ENCODE measurements at regions not wholly inside any gene's neighbourhood (a gene's known extent, or its start where the extent isn't known, plus 50 kb on each side); places are given as distances from the start of the nearest gene placed in this dataset.

DNA sequence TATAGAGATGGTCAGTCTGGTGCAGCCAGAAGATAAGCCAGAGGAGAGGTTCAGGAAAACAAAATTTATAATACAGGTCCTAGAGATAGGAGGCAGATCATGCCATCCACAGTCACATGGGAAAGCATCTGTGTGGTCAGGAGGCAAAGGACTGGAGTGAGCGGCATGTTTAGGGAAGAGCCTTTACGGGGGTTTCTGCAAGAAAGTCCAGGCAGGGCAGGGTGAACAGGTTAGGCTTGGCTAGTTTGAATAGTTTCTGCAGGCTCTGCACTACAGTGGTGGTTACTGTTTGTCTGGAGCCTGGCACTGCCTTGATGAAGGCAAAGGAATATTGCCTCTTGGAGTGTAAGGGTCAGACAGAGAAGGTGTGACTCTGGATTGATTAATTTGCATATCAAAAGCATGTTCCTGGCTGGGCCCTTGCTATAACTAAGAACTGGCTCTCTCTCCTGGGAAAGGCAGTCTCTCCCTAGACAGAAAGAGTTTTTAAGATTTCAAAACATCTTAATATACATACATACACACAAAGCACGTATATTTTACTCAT lies 1034.7 kb upstream of the CHAC2 start:
- Mint-ChIP-seq H3K27ac (no peak overlapping the region), H3K4me3 (no peak overlapping the region), H3K4me1 (ENCODE audit: low read depth) (no peaks in the 10 kb centered on the region), H3K36me3 (ENCODE audit: low read depth) (no peaks in the 10 kb centered on the region), H3K9me3 (peaks cover 11% of the 10 kb centered on the region), H3K27me3 (no peaks in the 10 kb centered on the region)
- no peak for DNase-seq

DNA sequence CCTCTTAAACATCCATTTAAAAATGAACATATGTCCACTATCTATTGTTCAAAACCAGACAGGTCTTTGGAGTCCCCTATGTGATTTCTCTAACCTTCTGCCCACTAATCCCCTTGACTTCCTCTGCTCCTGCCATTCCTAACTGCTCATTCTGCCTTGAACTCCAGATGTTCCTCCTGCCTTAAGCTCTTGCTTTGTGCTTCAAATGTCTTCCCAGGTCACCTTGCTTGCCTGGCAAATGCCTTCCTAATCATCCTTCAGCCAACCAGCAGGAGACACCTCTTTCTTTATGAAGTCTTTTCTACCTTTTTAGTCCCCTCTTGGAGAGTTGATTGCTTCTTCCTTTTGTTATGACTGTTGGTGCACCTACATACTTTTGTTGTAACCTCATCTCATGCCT lies 1043.0 kb upstream of the CHAC2 start:
- H3K9me3 Mint-ChIP-seq = peaks cover 25% of the 10 kb centered on the region
- no peak overlapping the region for H3K27ac Mint-ChIP-seq
- H3K36me3 Mint-ChIP-seq (ENCODE audit: low read depth) = no peaks in the 10 kb centered on the region
- no peaks in the 10 kb centered on the region for H3K27me3 Mint-ChIP-seq
- H3K4me3 Mint-ChIP-seq = no peak overlapping the region
- no peaks in the 10 kb centered on the region for H3K4me1 Mint-ChIP-seq (ENCODE audit: low read depth)
- no peak for DNase-seq

DNA sequence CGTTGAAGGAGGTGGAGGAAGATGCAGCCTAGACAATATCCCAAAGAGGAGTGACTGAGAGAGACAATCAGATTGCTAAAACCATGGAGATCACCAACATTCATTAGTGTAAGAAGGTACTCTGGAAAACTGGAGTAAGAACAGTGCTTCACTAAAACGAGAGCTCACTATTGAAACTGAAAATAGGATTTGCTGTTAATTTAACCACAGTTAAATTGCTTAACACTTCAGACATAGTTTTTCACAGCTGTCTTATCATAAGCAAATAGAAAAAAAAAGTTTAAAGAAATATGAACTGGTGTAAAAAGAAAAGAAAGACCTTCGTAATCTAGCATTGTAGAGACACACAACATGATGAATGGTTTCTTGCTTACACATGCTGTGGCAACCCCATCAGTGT lies 1049.8 kb upstream of the CHAC2 start:
- no peaks in the 10 kb centered on the region for H3K4me1 Mint-ChIP-seq (ENCODE audit: low read depth)
- H3K36me3 Mint-ChIP-seq (ENCODE audit: low read depth) = no peaks in the 10 kb centered on the region
- H3K27me3 Mint-ChIP-seq = no peaks in the 10 kb centered on the region
- peaks cover 11% of the 10 kb centered on the region for H3K9me3 Mint-ChIP-seq
- no peak for DNase-seq
- H3K4me3 Mint-ChIP-seq = no peak overlapping the region
- no peak overlapping the region for H3K27ac Mint-ChIP-seq

DNA sequence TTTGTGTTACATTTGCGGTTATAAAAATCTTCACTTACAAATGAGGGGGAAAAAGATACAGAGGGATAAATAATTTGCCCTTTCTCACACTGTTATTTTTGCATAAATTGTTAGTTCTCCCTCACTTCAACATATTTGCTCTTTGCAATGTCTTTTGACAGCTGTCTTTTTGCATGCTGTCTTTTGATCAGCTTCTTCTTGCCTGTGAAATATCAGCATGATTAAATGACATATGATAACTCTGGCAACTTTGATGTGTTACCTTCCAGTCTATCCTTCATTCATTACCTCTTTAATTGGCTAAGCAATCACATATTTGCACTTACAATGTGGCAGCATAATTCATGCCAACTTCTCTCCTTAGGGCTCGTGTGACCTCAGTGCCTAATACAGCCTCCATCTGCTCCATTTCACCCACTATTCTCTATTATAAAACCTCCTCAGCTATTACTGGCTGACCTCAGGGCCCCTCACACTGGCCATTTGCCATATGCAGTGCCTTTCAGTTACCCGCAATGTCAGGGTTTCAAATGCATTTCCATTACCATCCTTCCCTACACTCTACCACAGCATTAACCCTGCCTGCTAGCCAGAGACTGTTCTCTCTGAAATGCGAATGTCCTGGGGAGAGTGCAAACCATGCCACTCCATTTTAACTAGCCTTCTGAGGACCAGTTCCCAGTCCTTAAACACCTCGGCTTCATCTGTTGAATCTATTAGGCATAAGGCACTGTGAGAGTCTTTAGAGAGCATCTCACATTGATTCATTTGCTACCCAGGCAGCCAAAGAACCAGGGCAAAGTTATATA lies 1056.6 kb upstream of the CHAC2 start:
- Mint-ChIP-seq H3K36me3 (ENCODE audit: low read depth) (no peaks in the 10 kb centered on the region), H3K9me3 (peaks cover 5% of the 10 kb centered on the region), H3K27ac (no peak overlapping the region)

DNA sequence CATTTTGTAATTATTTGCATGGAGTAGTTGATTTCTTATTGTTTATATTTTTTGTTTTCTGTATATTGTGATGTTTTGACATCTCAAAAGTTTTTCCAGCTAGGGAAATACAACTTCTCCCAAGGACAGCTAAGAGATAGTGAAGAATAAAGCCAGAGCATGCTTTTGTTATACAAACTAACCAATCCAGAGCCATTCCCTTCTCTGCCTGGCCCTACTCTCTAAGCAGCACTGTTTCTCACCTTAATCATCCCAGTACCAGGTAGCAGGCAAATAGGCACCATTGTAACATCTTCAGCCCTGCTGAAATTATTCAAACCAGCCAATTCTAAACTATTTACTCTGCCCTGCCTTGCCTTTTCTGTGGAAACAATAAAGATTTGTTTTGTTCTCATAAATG lies 1063.4 kb upstream of the CHAC2 start:
- H3K27me3 Mint-ChIP-seq = no peaks in the 10 kb centered on the region
- no peak for DNase-seq
- H3K36me3 Mint-ChIP-seq (ENCODE audit: low read depth) = no peaks in the 10 kb centered on the region
- H3K9me3 Mint-ChIP-seq = peaks cover 3% of the 10 kb centered on the region
- H3K4me3 Mint-ChIP-seq = no peak overlapping the region
- no peaks in the 10 kb centered on the region for H3K4me1 Mint-ChIP-seq (ENCODE audit: low read depth)
- no peak overlapping the region for H3K27ac Mint-ChIP-seq

More for the DNA sequence above, 1056.6 kb upstream of the CHAC2 start:
- Mint-ChIP-seq H3K4me1 (ENCODE audit: low read depth) (no peaks in the 10 kb centered on the region), H3K27me3 (no peaks in the 10 kb centered on the region), H3K4me3 (no peak overlapping the region)
- no peak for DNase-seq

DNA sequence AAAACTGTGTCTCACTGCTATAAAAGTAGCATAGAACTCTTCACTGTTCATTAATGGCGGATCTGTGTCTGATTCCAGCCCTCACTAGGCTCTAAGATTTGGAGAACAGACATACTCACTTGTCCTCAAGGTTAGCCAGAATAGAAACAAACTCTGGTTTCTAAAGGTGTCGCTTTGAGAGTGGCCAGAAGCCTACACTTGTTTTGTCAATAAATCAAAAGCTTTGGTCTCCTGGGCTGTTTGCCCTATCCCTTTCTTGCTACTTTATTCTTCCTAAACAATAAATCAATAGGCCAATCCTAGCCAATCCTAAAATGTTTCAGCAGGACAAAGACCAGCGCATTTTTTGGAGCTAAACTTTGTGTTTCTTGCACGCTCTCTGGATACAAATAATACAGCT lies 1064.6 kb upstream of the CHAC2 start:
- Mint-ChIP-seq H3K9me3 (peaks cover 3% of the 10 kb centered on the region), H3K27ac (no peak overlapping the region), H3K4me1 (ENCODE audit: low read depth) (no peaks in the 10 kb centered on the region), H3K4me3 (no peak overlapping the region), H3K36me3 (ENCODE audit: low read depth) (no peaks in the 10 kb centered on the region), H3K27me3 (no peaks in the 10 kb centered on the region)
- no peak for DNase-seq

DNA sequence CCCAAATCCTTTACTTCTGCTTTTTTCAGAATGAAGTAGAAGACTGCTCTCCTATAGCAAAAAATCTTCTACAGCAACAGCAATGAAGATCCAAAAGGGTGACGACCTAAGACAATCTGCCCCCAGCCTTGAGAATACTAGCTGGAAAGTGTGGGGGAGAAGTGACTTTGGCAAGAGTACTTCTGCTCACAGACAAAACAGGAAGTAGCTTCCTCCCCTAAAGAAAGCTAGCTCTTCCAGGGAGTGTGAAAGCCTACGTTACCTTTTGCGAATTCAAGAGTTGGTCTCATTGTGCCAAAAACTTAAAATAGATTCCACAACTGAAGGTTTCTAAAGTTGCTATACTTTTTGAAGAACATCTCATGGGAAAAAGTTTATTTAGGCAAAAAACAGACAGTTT lies 1069.2 kb upstream of the CHAC2 start:
- H3K9me3 Mint-ChIP-seq = peaks cover 3% of the 10 kb centered on the region
- no peaks in the 10 kb centered on the region for H3K36me3 Mint-ChIP-seq (ENCODE audit: low read depth)
- H3K27me3 Mint-ChIP-seq = no peaks in the 10 kb centered on the region
- no peak overlapping the region for H3K27ac Mint-ChIP-seq
- no peaks in the 10 kb centered on the region for H3K4me1 Mint-ChIP-seq (ENCODE audit: low read depth)
- no peak for DNase-seq
- H3K4me3 Mint-ChIP-seq = no peak overlapping the region

DNA sequence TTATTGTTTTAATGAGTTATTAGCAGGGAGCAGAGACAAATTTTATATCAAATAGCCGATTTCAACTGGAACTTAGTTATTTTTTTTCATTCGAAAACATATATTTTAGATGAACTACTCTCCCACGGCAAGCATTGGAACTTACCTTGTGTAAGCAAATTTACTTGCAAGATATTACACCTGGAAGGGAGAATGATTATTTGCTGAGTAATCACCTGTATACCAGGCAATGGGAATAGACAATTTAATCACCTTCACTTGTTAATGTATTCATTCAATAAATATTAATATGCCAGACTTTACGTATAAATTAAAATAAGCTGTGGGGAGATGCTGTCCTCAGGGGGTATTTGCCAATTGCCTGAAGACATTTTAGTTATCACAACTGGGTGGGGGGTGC lies 1069.9 kb upstream of the CHAC2 start:
- H3K4me3 Mint-ChIP-seq = no peak overlapping the region
- H3K27ac Mint-ChIP-seq = no peak overlapping the region
- no peaks in the 10 kb centered on the region for H3K4me1 Mint-ChIP-seq (ENCODE audit: low read depth)
- no peaks in the 10 kb centered on the region for H3K36me3 Mint-ChIP-seq (ENCODE audit: low read depth)
- DNase-seq = no peak
- peaks cover 3% of the 10 kb centered on the region for H3K9me3 Mint-ChIP-seq
- no peaks in the 10 kb centered on the region for H3K27me3 Mint-ChIP-seq

DNA sequence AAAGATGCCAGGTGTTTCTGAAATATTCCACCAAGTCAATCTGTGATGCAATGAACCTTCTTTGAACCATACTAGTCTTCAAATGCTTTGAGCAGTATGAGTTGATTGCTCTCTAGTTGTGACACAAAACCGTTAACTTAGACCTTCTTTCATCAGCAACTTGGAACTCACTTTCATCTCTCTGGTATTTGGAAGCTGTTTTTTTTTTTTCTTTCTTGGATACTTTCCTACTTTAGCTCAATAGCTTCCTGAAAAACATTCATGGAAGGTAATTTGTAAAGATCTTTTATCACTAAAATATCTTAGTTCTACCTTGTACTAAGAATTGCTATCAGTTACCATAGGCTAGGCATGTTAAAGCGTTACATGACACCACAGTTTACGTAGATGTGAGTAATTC lies 1071.9 kb upstream of the CHAC2 start:
- Mint-ChIP-seq H3K9me3 (peaks cover 5% of the 10 kb centered on the region), H3K36me3 (ENCODE audit: low read depth) (no peaks in the 10 kb centered on the region), H3K27ac (no peak overlapping the region), H3K27me3 (no peaks in the 10 kb centered on the region), H3K4me1 (ENCODE audit: low read depth) (no peaks in the 10 kb centered on the region), H3K4me3 (no peak overlapping the region)
- no peak for DNase-seq

DNA sequence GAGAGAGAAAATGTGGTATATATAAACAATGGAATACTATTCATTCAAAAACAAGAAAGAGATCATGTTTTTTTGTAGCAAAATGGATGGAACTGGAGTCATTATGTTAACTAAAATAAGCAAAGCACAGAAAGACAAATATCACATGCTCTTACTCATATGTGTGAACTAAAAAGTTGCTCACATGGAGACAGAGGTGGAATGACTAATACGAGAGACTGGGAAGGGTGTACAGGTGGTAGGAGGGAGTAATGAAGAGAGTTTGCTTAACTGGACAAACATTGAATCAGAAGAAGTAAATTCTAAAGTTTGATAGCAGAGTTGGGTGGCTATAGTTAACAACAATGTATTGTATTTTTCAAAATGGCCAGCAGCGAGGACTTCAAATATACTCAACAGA lies 1080.7 kb upstream of the CHAC2 start:
- DNase-seq = no peak
- Mint-ChIP-seq H3K27ac (no peak overlapping the region), H3K4me3 (no peak overlapping the region), H3K4me1 (ENCODE audit: low read depth) (no peaks in the 10 kb centered on the region), H3K27me3 (no peaks in the 10 kb centered on the region), H3K36me3 (ENCODE audit: low read depth) (no peaks in the 10 kb centered on the region), H3K9me3 (peaks cover 23% of the 10 kb centered on the region)

DNA sequence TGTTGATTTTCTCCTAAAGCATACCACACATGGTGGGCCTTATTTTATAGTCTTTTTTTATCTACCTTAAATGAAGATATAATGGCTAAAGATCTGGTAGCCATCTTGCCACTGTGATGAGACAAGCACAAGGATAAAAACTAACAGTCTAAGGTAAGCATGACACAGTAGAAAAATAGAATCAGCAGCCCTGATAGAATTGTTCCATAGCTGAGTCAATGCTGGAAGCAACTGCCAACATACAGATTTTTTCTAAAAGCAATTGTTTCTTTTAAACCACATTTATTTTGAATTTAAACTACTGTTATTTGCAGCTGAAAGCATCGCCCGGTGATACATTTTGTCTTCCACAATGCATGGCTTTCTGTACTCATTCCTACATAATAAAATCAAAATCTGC lies 1091.5 kb upstream of the CHAC2 start:
- Mint-ChIP-seq H3K9me3 (peaks cover 8% of the 10 kb centered on the region), H3K27ac (no peak overlapping the region), H3K27me3 (no peaks in the 10 kb centered on the region), H3K36me3 (ENCODE audit: low read depth) (no peaks in the 10 kb centered on the region), H3K4me1 (ENCODE audit: low read depth) (no peaks in the 10 kb centered on the region), H3K4me3 (no peak overlapping the region)
- DNase-seq = no peak

DNA sequence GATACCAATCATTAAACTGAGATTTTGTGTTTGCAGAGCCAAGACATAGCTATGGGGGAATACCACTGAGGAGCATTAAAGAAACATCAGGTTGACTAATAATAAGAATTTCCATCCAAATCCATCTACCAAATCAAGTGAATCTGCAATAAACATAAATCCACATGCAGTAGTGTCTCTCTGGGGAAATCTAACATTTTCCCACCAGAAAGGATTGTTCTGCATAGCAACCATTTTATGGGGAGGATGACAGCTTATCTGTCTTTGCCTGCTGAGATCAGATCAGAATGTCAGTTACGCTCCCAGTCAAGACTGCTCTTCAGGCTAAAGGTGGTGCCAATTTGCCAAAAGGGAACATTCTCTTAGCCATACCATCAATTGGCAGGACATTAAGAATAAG lies 1098.9 kb upstream of the CHAC2 start:
- DNase-seq = no peak
- H3K4me1 Mint-ChIP-seq (ENCODE audit: low read depth) = no peaks in the 10 kb centered on the region
- H3K9me3 Mint-ChIP-seq = peaks cover 13% of the 10 kb centered on the region
- H3K27ac Mint-ChIP-seq = no peak overlapping the region
- no peak overlapping the region for H3K4me3 Mint-ChIP-seq
- no peaks in the 10 kb centered on the region for H3K27me3 Mint-ChIP-seq
- H3K36me3 Mint-ChIP-seq (ENCODE audit: low read depth) = no peaks in the 10 kb centered on the region

DNA sequence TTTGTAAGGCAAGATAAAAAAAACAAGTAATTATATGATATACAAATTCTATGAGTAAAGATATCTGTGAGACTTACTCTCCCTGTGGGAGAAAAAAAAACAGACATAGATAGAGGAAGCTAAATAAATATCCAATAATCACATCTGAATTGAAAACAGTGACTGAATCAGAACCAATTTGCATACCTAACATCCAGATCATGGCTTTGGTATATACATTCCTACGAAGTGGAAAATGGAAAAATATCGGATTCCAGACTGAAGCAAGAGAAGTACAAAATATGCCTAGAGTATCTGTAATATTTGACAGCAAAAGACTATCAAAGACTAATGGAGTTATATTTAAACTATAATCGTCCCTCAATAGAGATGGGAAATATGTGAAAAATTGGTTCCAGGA lies 1108.1 kb upstream of the CHAC2 start:
- Mint-ChIP-seq H3K4me3 (no peak overlapping the region), H3K9me3 (peaks cover 9% of the 10 kb centered on the region), H3K4me1 (ENCODE audit: low read depth) (no peaks in the 10 kb centered on the region), H3K27me3 (no peaks in the 10 kb centered on the region), H3K27ac (no peak overlapping the region), H3K36me3 (ENCODE audit: low read depth) (no peaks in the 10 kb centered on the region)
- DNase-seq = no peak

DNA sequence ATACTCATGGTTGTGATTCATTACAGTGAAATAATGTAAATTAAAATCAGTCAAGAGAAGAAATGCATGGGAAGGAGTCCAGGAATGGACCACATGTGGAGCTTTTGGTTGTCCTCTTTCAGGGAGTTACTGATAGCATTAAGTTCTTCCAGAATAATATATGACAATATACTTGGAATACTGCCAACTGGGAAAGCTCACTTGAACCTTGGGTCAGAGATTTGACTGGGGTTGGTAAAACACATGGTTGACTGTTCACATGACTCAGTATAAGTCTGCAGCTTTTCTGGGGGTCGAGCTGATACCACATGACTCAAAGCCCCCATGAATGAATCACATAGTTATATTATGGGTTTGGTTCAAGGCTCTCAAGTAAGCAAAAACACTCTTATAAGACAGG lies 1109.0 kb upstream of the CHAC2 start:
- no peak for DNase-seq
- Mint-ChIP-seq H3K27me3 (no peaks in the 10 kb centered on the region), H3K36me3 (ENCODE audit: low read depth) (no peaks in the 10 kb centered on the region), H3K4me3 (no peak overlapping the region), H3K9me3 (peaks cover 13% of the 10 kb centered on the region), H3K4me1 (ENCODE audit: low read depth) (no peaks in the 10 kb centered on the region), H3K27ac (no peak overlapping the region)

DNA sequence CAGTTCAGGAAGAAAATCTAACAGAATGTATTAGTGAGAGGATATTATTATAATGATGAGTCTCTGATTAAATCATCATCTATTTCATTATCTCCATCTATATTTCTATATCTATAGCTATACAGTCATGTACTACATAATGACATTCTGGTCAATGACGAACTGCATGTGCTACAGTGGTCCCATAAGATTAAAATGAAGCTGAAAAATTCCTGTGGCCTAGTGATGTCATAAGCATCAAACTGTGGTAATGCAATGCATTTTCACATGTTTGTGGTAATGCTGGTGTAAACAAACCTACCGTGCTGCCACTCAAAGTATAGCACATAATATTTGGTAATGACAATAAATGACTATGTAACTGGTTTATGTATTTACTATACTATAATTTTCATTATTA lies 1127.9 kb upstream of the CHAC2 start:
- H3K9me3 Mint-ChIP-seq = peaks cover 12% of the 10 kb centered on the region
- no peaks in the 10 kb centered on the region for H3K27me3 Mint-ChIP-seq
- H3K4me3 Mint-ChIP-seq = no peak overlapping the region
- no peak overlapping the region for H3K27ac Mint-ChIP-seq
- no peaks in the 10 kb centered on the region for H3K36me3 Mint-ChIP-seq (ENCODE audit: low read depth)
- H3K4me1 Mint-ChIP-seq (ENCODE audit: low read depth) = no peaks in the 10 kb centered on the region
- DNase-seq = no peak

DNA sequence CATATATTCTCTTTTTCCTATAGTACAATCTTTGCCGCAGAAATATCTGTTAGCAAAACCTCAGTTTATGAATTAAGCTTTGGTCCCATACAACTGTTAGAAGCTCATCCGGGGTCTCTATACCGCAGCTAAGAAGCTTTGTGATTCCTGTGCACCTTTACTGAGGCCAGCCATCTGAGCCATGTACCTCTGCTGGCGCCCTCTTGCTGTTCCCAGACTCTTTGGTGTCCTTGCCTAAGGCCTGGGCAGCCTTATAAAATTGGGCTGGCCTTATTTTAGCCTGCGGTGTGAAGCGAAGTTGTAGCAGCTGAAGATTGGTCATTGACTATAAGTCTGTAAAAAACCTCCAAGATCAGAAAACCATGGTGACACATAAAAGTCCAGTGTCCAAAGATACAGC lies 1135.1 kb upstream of the CHAC2 start:
- Mint-ChIP-seq H3K4me1 (ENCODE audit: low read depth) (no peaks in the 10 kb centered on the region), H3K36me3 (ENCODE audit: low read depth) (no peaks in the 10 kb centered on the region), H3K4me3 (no peak overlapping the region), H3K27me3 (no peaks in the 10 kb centered on the region), H3K9me3 (peaks cover 8% of the 10 kb centered on the region), H3K27ac (no peak overlapping the region)
- DNase-seq = no peak
